ENCODE measurements at regions not wholly inside any gene's neighbourhood (a gene's known extent, or its start where the extent isn't known, plus 50 kb on each side); places are given as distances from the start of the nearest gene placed in this dataset.

- DNase-seq (no peak), ATAC-seq (ENCODE audit: low read depth) (no peak)
- no peak overlapping the region for H2AFZ ChIP-seq (ENCODE audit: insufficient read depth, low read depth, low read length, poor library complexity, severe bottlenecking)
- no peak overlapping the region for H3K4me3 ChIP-seq (ENCODE audit: control extremely low read depth in 1 of 5, extremely low read depth in 1 of 5, insufficient read depth in 1 of 5, low read depth in 2 of 5, low read length in 4 of 5)
- Mint-ChIP-seq H3K4me1 (no peaks in the 10 kb centered on the region), H3K27me3 (no peaks in the 10 kb centered on the region), H3K27ac (no peak overlapping the region), H3K9me3 (ENCODE audit: insufficient read depth) (no peaks in the 10 kb centered on the region), H3K4me3 (no peak overlapping the region)
- POLR2A ChIA-PET: no interaction called here
- no peak overlapping the region for H3K4me2 ChIP-seq (replicated peaks; ENCODE audit: low read depth, low read length, poor library complexity, severe bottlenecking)
- 61% methylated on average over 7 of the region's 8 CpGs for WGBS (ENCODE audit: insufficient coverage)
- CTCF ChIA-PET: no interaction called here
- H3K4me1 ChIP-seq (ENCODE audit: control insufficient read depth in 2 of 2, insufficient read depth in 2 of 2, low read length in 2 of 2): no peaks in the 10 kb centered on the region
- intact Hi-C loops (cut with micrococcal nuclease): no loop called here
- no peaks in the 10 kb centered on the region for H4K20me1 ChIP-seq (ENCODE audit: control insufficient read depth, insufficient read depth, low read length, poor library complexity, severe bottlenecking)
- no peak overlapping the region for H3K9ac ChIP-seq (ENCODE audit: low read length)
- no peaks in the 10 kb centered on the region for H3K9me3 ChIP-seq (ENCODE audit: control extremely low read depth in 1 of 3, control insufficient read depth in 2 of 3, insufficient read depth in 1 of 3, low read length in 2 of 3)
- no peak overlapping the region for H3K27ac ChIP-seq (ENCODE audit: low read length in 2 of 2)
- TF ChIP-seq CTCF (IDR thresholded peaks at IDR 0.05) (no peak), EZH2 (IDR thresholded peaks at IDR 0.05; ENCODE audit: borderline replicate concordance, insufficient read depth, low read depth, low read length, poor library complexity, severe bottlenecking) (no peak)
- no peaks in the 10 kb centered on the region for H3K79me2 ChIP-seq (ENCODE audit: control insufficient read depth, insufficient read depth, low read length)
- no peaks in the 10 kb centered on the region for H3K27me3 ChIP-seq (replicated peaks in 1 of 4; ENCODE audit: control extremely low read depth in 1 of 4, control insufficient read depth in 3 of 4, insufficient read depth in 4 of 4, low read length in 3 of 4)
- H3K36me3 ChIP-seq (replicated peaks in 1 of 2; ENCODE audit: control extremely low read depth in 1 of 2, control insufficient read depth in 1 of 2, extremely low read depth in 1 of 2, insufficient read depth in 2 of 2, low read length in 1 of 2): no peaks in the 10 kb centered on the region
Measured at GRCh38 chr9:86700629-86701028, 246.7 kb downstream of the GAS1 start.

- H3K9me3 ChIP-seq (ENCODE audit: control extremely low read depth in 1 of 3, control insufficient read depth in 2 of 3, insufficient read depth in 1 of 3, low read length in 2 of 3): no peaks in the 10 kb centered on the region
- ATAC-seq (ENCODE audit: low read depth) (no peak), DNase-seq (no peak)
- H3K79me2 ChIP-seq (ENCODE audit: control insufficient read depth, insufficient read depth, low read length): no peaks in the 10 kb centered on the region
- H3K4me1 Mint-ChIP-seq: no peaks in the 10 kb centered on the region
- no peaks in the 10 kb centered on the region for H3K4me1 ChIP-seq (ENCODE audit: control insufficient read depth in 2 of 2, insufficient read depth in 2 of 2, low read length in 2 of 2)
- 90% methylated on average over 1 of the region's 4 CpGs for WGBS (ENCODE audit: insufficient coverage)
- H3K4me2 ChIP-seq (replicated peaks; ENCODE audit: low read depth, low read length, poor library complexity, severe bottlenecking): no peak overlapping the region
- intact Hi-C loops (cut with micrococcal nuclease): no loop called here
- no peaks in the 10 kb centered on the region for H4K20me1 ChIP-seq (ENCODE audit: control insufficient read depth, insufficient read depth, low read length, poor library complexity, severe bottlenecking)
- no peak overlapping the region for H3K9ac ChIP-seq (ENCODE audit: low read length)
- H3K27me3 ChIP-seq (replicated peaks in 1 of 4; ENCODE audit: control extremely low read depth in 1 of 4, control insufficient read depth in 3 of 4, insufficient read depth in 4 of 4, low read length in 3 of 4): no peaks in the 10 kb centered on the region
- H3K27me3 Mint-ChIP-seq: no peaks in the 10 kb centered on the region
- H3K27ac ChIP-seq (ENCODE audit: low read length in 2 of 2): no peak overlapping the region
- POLR2A ChIA-PET: no interaction called here
- H3K36me3 ChIP-seq (replicated peaks in 1 of 2; ENCODE audit: control extremely low read depth in 1 of 2, control insufficient read depth in 1 of 2, extremely low read depth in 1 of 2, insufficient read depth in 2 of 2, low read length in 1 of 2): no peaks in the 10 kb centered on the region
- H3K4me3 Mint-ChIP-seq: no peak overlapping the region
- TF ChIP-seq CTCF (IDR thresholded peaks at IDR 0.05): no peak
- TF ChIP-seq EZH2 (IDR thresholded peaks at IDR 0.05; ENCODE audit: borderline replicate concordance, insufficient read depth, low read depth, low read length, poor library complexity, severe bottlenecking): no peak
- H2AFZ ChIP-seq (ENCODE audit: insufficient read depth, low read depth, low read length, poor library complexity, severe bottlenecking): no peak overlapping the region
- H3K4me3 ChIP-seq (ENCODE audit: control extremely low read depth in 1 of 5, extremely low read depth in 1 of 5, insufficient read depth in 1 of 5, low read depth in 2 of 5, low read length in 4 of 5): no peak overlapping the region
- CTCF ChIA-PET: interaction anchor here (0.6 kb wide), 1 partner anchor 727 kb away, joined by 3 read pairs; no protein-coding TSS in a partner anchor
- no peaks in the 10 kb centered on the region for H3K9me3 Mint-ChIP-seq (ENCODE audit: insufficient read depth)
- no peak overlapping the region for H3K27ac Mint-ChIP-seq
Measured at GRCh38 chr9:86697999-86698398, 249.3 kb downstream of the GAS1 start.
